ENCODE measurements at regions not wholly inside any gene's neighbourhood (a gene's known extent, or its start where the extent isn't known, plus 50 kb on each side); places are given as distances from the start of the nearest gene placed in this dataset.
A peak's percentile ranks its signal among the peaks of the same experiment; 100 is the strongest.
"Not testable (repeated sequence)": the region's sequence is repeated elsewhere in the genome, so short reads cannot be mapped to it uniquely, and the experiment has no call there.

DNA sequence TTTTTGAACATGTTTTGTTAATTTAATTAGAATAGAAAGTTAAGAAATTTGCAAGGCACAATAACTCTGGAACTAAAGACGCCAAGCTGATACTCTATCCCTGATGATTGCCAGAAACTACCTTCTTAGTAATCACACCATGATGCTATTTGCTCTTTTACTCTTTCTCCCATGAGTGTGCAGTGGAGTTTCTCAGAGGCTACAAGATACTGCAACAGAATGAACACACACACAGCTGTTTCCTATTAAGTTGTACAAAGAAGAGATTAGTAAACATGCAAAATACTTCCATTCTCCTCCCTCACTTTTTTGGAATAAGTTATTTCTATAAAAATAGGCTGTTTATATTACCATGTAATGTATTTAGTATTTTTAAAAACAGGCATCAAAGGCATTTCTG, 1367.5 kb downstream of the AACS start:
- no peak for DNase-seq (ENCODE audit: low spot score)

- DNase-seq (ENCODE audit: low spot score) = no peak
Observed at GRCh38 chr12:126434412-126434985, 1369.3 kb downstream of the AACS start.

DNA sequence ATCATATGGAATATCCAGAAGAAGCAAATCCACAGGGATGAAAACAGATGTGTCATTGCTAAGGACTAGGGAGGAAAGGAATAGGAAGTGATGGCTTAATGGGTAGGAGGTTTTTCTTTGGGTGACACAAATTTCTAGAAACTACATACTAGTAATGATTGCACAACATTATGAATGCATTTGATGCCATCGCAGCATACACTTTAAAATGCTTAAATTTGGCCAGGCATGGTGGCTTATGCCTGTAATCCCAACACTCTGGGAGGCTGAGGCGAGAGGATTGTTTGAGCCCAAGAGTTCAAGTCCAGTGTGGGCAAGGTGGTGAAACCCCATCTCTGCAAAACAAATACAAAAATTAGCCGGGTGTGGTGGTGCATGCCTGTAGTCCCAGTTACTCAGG, 1370.8 kb downstream of the AACS start:
- DNase-seq (ENCODE audit: low spot score) = no peak

- no peak for DNase-seq (ENCODE audit: low spot score)
Observed at GRCh38 chr12:126437934-126438333, 1372.7 kb downstream of the AACS start.

- no peak for DNase-seq (ENCODE audit: low spot score)
Observed at GRCh38 chr12:126443977-126444376, 1378.7 kb downstream of the AACS start.

DNA sequence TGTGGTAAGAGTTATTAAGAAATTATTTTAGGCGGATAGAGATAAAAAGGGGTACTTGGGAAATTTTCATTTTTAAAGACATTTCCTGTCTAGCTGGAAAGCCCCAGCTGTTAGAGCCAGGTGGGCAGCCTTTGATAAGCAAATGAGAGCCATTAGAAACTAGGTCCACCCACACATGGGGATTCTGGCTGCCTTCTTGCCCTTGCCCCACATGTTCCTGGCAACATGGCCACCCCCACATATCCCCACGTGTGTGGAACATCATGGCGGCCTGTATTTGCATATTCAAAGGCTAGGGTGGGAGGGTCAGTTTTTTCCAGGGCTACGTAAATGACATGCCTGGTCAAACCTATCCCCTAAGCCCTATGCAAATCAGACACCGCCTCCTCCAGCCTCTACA, 1382.1 kb downstream of the AACS start:
- DNase-seq (ENCODE audit: low spot score) = no peak

- DNase-seq (ENCODE audit: low spot score) = no peak
Observed at GRCh38 chr12:126451809-126452208, 1386.6 kb downstream of the AACS start.

DNA sequence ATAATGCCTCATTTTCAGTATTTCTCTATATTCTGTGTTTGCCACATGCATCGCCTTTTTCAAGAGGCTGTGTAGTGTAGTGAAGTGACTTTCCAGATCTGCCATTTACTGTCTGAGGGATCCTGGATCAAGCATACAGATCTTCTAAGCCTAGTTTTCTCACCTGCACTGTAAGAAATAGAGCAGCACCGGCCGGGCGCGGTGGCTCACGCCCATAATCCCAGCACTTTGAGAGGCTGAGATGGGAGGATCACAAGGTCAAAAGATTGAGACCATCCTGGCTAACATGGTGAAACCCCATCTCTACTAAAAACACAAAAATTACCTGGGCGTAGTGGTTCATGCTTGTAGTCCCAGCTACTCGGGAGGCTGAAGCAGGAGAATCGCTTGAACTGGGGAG, 1387.5 kb downstream of the AACS start:
- not testable (repeated sequence) for DNase-seq (ENCODE audit: low spot score)

GRCh38 chr12:126454581-126454980, 1389.3 kb downstream of the AACS start:
- no peak for DNase-seq (ENCODE audit: low spot score)

GRCh38 chr12:126457776-126458175, 1392.5 kb downstream of the AACS start:
- DNase-seq (ENCODE audit: low spot score) = no peak

DNA sequence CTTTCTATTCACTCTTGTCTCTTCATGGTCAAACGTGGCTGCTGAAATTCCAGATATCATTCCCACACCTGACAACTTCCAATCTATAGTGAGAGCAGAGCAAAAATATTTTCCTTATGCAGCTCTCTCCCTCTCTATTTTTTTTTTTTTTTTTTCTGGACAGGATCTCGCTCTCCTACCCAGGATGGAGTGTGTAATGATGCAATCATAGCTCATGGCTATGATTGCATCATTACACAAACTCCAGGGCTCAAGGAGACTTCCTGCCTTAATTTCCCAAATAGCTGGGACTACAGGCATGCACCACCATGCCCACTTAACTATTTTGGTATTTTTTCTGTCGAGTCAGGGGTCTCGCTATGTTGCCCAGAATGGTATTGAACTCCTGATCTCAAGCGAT, 1398.9 kb downstream of the AACS start:
- DNase-seq (ENCODE audit: low spot score) = no peak

DNA sequence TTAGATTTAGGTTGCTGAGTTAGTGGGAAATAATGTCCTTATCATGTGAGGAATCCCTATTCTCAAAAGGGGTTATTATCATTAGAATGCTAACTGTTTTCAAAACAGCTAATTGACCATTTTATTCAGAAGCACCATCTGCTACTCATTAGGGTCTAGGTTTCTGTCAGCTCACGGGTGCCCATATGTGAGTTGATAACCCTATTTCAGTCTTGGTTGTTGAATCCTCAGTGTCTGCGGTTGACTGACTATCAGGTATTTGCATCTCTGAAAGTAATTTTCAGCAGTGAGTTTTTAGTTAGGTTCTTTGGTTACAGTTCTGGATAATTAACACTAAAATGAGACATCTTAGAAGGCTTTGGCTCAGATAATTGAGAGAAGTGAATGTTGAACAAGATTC, 1404.0 kb downstream of the AACS start:
- DNase-seq (ENCODE audit: low spot score) = no peak

- DNase-seq (ENCODE audit: low spot score) = no peak
Observed at GRCh38 chr12:126474703-126475102, 1409.5 kb downstream of the AACS start.

- no peak for DNase-seq (ENCODE audit: low spot score)
Observed at GRCh38 chr12:126480451-126480850, 1415.2 kb downstream of the AACS start.

DNA sequence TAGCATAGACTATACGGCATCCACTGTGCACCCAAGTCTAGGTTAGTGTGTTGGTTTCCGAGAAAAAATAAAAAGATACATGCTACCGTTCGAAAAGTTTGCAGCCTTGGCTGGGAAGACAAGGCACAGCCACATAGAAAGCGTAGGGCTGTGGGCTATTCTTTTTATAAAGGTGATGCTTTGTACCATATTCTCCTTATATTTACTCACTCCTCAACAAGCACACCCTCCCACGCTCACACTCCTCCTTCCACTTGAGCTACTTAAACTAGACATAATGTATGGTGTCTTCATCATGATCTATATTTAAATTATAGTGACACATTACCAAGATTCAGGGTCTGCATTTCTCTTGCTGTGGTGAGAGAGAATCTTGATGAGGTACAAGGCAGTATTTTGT, 1416.5 kb downstream of the AACS start:
- DNase-seq (ENCODE audit: low spot score) = no peak

- DNase-seq (ENCODE audit: low spot score) = no peak
Observed at GRCh38 chr12:126482238-126482889, 1417.1 kb downstream of the AACS start.

DNA sequence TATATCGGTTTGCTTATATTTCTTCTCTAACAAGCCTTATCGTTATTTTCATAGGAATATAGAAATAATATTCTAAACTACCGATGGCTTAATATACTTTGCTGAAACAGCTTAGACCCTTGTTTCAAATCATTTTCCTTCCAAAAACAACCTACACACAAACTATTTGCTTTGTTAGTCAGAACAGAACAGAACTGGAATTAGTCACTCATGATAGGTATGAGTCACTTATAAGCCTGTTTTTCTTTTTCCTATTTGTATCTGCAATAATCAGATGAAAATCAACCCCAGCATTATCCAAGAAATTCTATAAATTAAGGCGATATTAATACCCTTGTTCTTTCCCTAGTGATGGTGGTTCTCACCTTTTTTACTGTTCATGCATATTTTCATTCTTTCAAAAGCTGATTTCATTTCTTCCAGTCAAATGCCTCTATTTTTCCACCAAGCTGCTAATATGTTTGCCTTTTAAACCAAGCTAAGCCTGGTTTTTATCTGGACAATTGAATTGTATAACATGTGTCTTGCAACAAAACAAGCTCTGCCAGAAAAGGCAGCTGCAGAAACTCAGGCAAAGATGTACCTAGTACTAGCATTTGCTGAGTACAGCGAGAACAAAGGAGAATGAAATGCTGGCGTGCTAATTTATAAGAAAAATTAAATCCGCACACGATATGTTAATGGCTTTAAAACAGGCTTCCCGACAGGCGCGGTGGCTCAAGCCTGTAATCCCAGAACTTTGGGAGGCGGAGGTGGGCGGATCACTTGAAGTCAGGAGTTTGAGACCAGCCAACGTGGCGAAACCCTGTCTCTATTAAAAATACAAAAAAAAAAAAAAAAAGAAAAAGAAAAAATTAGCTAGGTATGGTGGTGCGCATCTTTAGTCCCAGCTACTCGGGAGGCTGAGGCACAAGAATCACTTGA, 1418.2 kb downstream of the AACS start:
- DNase-seq (ENCODE audit: low spot score) = no peak

DNA sequence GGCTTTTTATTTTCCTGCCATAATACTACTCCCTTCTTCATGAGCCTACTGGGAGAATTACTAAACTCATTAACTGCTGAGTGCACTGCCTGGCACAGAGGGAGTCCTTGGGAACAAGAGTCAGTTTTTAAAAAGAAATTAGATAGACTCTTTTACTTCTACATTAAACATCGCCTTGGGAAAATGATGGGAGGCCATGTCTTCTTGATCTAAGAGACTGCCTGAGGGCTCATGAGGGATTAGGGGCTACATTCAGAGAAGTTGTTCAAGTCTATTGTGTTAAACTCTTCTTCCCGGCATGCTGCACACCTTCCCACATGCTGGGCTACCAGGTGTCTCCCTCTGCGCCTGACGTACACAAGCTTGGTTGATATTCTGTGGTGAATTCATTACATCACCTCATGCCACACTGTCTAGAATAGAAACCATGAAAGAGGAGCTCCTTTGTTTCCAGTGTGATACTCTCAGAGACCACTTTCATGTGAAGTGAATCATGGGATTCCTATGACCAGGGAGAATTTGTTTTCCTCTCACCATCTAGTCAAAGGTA, 1422.3 kb downstream of the AACS start:
- DNase-seq (ENCODE audit: low spot score) = no peak

- DNase-seq (ENCODE audit: low spot score) = no peak
Observed at GRCh38 chr12:126488806-126489205, 1423.6 kb downstream of the AACS start.

DNA sequence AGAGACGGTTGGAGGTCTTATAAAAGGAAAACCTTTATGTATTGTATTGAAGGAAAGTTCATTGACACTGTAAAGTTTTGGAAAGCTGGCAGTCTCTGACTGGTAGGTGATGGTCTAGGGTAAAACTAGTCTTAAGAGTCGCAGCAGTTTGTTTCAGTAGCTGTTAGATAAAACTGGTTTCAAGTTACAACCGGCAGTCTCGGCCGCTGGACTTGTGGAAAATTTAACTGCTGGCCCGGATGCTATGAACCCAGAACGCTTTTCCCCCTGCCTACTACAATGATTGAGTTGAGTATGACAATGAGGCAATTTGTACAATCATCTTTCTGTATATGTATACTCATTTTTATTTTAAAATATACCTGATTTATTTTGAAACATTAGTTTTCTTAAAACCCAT, 1426.9 kb downstream of the AACS start:
- DNase-seq (ENCODE audit: low spot score) = no peak

DNA sequence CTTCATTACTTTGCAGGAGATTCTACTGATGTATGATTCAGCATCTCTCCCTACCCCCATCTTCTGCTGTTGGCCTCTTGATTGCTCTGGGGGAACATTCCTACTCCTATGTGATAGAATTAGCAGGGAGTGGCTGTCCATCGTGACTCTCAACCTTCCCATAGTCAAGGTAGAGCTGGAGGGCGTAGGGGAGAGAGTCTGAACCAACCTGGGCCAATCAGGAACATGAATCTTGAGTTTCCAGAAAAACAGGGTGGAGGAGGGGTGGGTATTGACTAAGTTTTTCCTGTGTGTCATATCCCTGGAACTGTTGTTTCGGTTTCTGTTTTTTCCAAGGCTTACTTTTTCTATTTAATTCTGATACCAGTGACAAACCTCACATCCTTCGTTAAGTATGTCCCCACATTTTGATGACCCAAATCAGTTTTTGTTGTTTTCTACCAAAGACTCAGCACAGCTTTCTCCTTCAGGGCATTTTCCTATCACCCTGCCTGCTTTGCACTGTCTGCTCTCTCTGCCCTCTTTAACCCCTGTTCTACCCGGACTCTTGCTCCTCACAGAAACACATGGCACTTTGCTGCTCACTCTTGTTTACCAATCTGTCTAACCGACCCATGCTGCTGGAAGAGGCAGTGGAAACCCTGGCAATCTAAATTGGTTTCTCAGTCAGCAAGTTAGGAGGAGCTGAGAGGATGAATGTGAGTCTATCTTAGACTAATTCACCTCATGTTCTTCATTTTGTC, 1428.3 kb downstream of the AACS start:
- peak; percentile 0 for DNase-seq (ENCODE audit: low spot score)

DNA sequence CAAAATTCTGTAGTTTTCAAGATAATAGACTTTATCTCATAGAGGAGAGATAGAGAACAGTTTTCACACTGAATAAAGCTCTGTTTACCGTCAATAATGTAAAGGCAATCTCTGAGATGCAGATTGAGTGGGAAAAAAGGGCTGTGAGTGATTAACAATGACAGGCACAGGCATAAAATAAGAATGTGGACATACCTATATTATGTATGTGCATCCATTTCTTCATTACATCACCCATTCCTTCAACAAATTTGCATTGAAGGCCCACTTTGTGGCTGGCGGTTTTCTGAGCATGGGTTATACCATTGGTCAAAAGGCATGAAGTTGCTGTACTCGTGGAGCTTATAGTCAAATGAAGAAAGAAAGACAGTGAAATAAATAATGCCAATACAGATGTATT, 1431.0 kb downstream of the AACS start:
- no peak for DNase-seq (ENCODE audit: low spot score)
